ENCODE measurements at regions not wholly inside any gene's neighbourhood (a gene's known extent, or its start where the extent isn't known, plus 50 kb on each side); places are given as distances from the start of the nearest gene placed in this dataset.

- no peak overlapping the region for H3K4me2 ChIP-seq (ENCODE audit: low read depth, low read length, poor library complexity, severe bottlenecking)
- H3K27ac ChIP-seq (ENCODE audit: low read length): no peak overlapping the region
- H3K36me3 ChIP-seq (ENCODE audit: insufficient read depth, low read length): no peaks in the 10 kb centered on the region
- H3K4me1 ChIP-seq (ENCODE audit: low read length): peaks cover 10% of the 10 kb centered on the region
- H3K9me3 ChIP-seq (ENCODE audit: low read length): no peaks in the 10 kb centered on the region
- no peak overlapping the region for H2AFZ ChIP-seq (ENCODE audit: low read length)
- H4K20me1 ChIP-seq (ENCODE audit: insufficient read depth, low read depth, low read length): no peaks in the 10 kb centered on the region
- no peak overlapping the region for H3K9ac ChIP-seq (ENCODE audit: low read length)
- no peak overlapping the region for H3K4me3 ChIP-seq (ENCODE audit: low read length)
- no peaks in the 10 kb centered on the region for H3K79me2 ChIP-seq (ENCODE audit: low read length)
- no peaks in the 10 kb centered on the region for H3K27me3 ChIP-seq (ENCODE audit: low read length)
- H3K9me2 ChIP-seq (replicated peaks; ENCODE audit: insufficient read depth, low read length): no peaks in the 10 kb centered on the region
- no peak for DNase-seq
Observed at GRCh38 chr2:129754421-129754820, 225.0 kb upstream of the RAB6C start.

GRCh38 chr2:129754831-129755230, 224.6 kb upstream of the RAB6C start:
- no peak for DNase-seq

DNA sequence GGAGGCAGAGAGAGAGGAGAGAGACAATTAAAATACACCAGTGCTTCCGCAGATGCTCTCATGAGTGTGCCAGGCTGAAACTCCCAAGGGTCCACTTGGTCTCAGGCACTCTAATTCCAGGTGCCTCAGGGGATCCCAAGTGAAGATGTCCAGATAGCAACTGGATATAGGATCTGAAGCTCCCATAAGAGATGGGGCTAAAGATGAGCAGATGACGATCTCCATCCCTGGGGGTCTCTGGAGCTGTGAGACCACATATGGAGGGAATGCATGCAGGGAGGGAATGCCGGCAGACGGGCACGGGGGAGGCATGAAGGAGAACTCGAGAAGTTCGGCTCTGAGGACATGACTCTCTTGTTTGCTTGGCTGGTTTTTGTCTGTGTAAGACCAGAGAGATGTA, 223.7 kb upstream of the RAB6C start:
- Histone ChIP-seq H3K27ac (ENCODE audit: low read length) (no peak overlapping the region), H3K9ac (ENCODE audit: low read length) (no peak overlapping the region), H2AFZ (ENCODE audit: low read length) (no peak overlapping the region), H3K4me2 (ENCODE audit: low read depth, low read length, poor library complexity, severe bottlenecking) (no peak overlapping the region), H3K79me2 (ENCODE audit: low read length) (no peaks in the 10 kb centered on the region), H4K20me1 (ENCODE audit: insufficient read depth, low read depth, low read length) (no peaks in the 10 kb centered on the region), H3K9me2 (replicated peaks; ENCODE audit: insufficient read depth, low read length) (no peaks in the 10 kb centered on the region), H3K9me3 (ENCODE audit: low read length) (no peaks in the 10 kb centered on the region), H3K4me3 (ENCODE audit: low read length) (no peak overlapping the region), H3K27me3 (ENCODE audit: low read length) (no peaks in the 10 kb centered on the region), H3K4me1 (ENCODE audit: low read length) (peaks cover 8% of the 10 kb centered on the region), H3K36me3 (ENCODE audit: insufficient read depth, low read length) (no peaks in the 10 kb centered on the region)
- DNase-seq: no peak

More at GRCh38 chr2:129754831-129755230, 224.6 kb upstream of the RAB6C start:
- H4K20me1 ChIP-seq (ENCODE audit: insufficient read depth, low read depth, low read length): no peaks in the 10 kb centered on the region
- H3K36me3 ChIP-seq (ENCODE audit: insufficient read depth, low read length): no peaks in the 10 kb centered on the region
- H3K27ac ChIP-seq (ENCODE audit: low read length): no peak overlapping the region
- H2AFZ ChIP-seq (ENCODE audit: low read length): no peak overlapping the region
- H3K79me2 ChIP-seq (ENCODE audit: low read length): no peaks in the 10 kb centered on the region
- H3K4me2 ChIP-seq (ENCODE audit: low read depth, low read length, poor library complexity, severe bottlenecking): no peak overlapping the region
- no peaks in the 10 kb centered on the region for H3K27me3 ChIP-seq (ENCODE audit: low read length)
- H3K9me2 ChIP-seq (replicated peaks; ENCODE audit: insufficient read depth, low read length): no peaks in the 10 kb centered on the region
- no peak overlapping the region for H3K4me3 ChIP-seq (ENCODE audit: low read length)
- H3K9me3 ChIP-seq (ENCODE audit: low read length): no peaks in the 10 kb centered on the region
- H3K9ac ChIP-seq (ENCODE audit: low read length): no peak overlapping the region
- H3K4me1 ChIP-seq (ENCODE audit: low read length): peaks cover 10% of the 10 kb centered on the region

GRCh38 chr2:129756276-129756675, 223.2 kb upstream of the RAB6C start:
- H3K4me1 ChIP-seq (ENCODE audit: low read length): peaks cover 3% of the 10 kb centered on the region
- no peaks in the 10 kb centered on the region for H3K27me3 ChIP-seq (ENCODE audit: low read length)
- H3K36me3 ChIP-seq (ENCODE audit: insufficient read depth, low read length): no peaks in the 10 kb centered on the region
- no peak for DNase-seq
- no peaks in the 10 kb centered on the region for H4K20me1 ChIP-seq (ENCODE audit: insufficient read depth, low read depth, low read length)
- H3K9me3 ChIP-seq (ENCODE audit: low read length): no peaks in the 10 kb centered on the region
- no peak overlapping the region for H3K27ac ChIP-seq (ENCODE audit: low read length)
- no peak overlapping the region for H3K4me2 ChIP-seq (ENCODE audit: low read depth, low read length, poor library complexity, severe bottlenecking)
- no peaks in the 10 kb centered on the region for H3K9me2 ChIP-seq (replicated peaks; ENCODE audit: insufficient read depth, low read length)
- H2AFZ ChIP-seq (ENCODE audit: low read length): no peak overlapping the region
- H3K4me3 ChIP-seq (ENCODE audit: low read length): no peak overlapping the region
- H3K79me2 ChIP-seq (ENCODE audit: low read length): no peaks in the 10 kb centered on the region
- no peak overlapping the region for H3K9ac ChIP-seq (ENCODE audit: low read length)

GRCh38 chr2:129757366-129757914, 222.0 kb upstream of the RAB6C start:
- Histone ChIP-seq H3K27ac (ENCODE audit: low read length) (no peak overlapping the region), H3K9me3 (ENCODE audit: low read length) (no peaks in the 10 kb centered on the region), H3K9me2 (replicated peaks; ENCODE audit: insufficient read depth, low read length) (no peaks in the 10 kb centered on the region), H2AFZ (ENCODE audit: low read length) (no peak overlapping the region), H4K20me1 (ENCODE audit: insufficient read depth, low read depth, low read length) (no peaks in the 10 kb centered on the region), H3K36me3 (ENCODE audit: insufficient read depth, low read length) (no peaks in the 10 kb centered on the region), H3K27me3 (ENCODE audit: low read length) (no peaks in the 10 kb centered on the region), H3K9ac (ENCODE audit: low read length) (no peak overlapping the region), H3K4me2 (ENCODE audit: low read depth, low read length, poor library complexity, severe bottlenecking) (no peak overlapping the region), H3K4me1 (ENCODE audit: low read length) (no peaks in the 10 kb centered on the region), H3K4me3 (ENCODE audit: low read length) (no peak overlapping the region), H3K79me2 (ENCODE audit: low read length) (no peaks in the 10 kb centered on the region)
- no peak for DNase-seq

DNA sequence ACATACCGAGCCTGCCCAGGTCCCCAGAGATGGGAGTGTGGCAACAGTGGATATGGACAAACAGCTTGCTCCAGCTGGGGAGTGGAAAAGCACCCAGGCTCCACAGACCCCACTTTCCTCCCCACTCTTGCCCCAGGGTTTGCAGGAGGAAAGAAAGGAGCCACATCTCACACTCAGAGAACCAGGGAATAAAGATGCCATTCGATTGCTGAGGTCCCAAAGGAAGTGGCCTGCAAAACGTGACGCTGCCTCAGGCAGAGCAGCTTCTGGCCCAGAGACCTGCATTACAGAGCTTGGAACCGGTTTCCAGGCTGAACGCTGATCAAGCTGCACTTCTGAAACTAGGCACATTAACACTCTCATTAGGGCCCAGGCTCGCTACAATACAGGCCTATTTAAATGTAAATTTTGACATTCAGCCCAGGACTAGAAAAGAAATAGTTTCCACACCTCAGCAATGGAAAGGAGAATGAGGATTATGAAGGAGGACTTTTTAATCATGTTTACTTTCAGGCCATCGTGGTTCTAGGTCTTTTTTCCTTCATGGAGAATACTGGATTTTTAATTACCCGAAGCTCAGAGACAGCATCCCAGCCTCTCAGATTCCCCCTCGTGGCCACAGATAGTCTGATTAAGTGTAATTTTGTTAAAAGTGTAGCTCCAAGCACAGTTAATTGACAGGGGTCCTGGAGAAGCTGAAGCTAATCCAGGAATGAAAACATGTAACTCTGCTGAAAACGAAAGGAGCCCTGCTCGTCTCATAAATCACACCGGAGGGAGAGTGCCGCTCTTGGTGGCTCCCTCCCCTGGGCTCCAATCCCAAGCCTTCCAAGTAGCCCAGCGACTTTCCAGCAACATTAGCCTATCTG, 221.3 kb upstream of the RAB6C start:
- no peak overlapping the region for H2AFZ ChIP-seq (ENCODE audit: low read length)
- no peak overlapping the region for H3K4me3 ChIP-seq (ENCODE audit: low read length)
- DNase-seq: no peak
- no peaks in the 10 kb centered on the region for H3K27me3 ChIP-seq (ENCODE audit: low read length)
- H3K36me3 ChIP-seq (ENCODE audit: insufficient read depth, low read length): no peaks in the 10 kb centered on the region
- no peaks in the 10 kb centered on the region for H4K20me1 ChIP-seq (ENCODE audit: insufficient read depth, low read depth, low read length)
- H3K9me2 ChIP-seq (replicated peaks; ENCODE audit: insufficient read depth, low read length): no peaks in the 10 kb centered on the region
- H3K4me2 ChIP-seq (ENCODE audit: low read depth, low read length, poor library complexity, severe bottlenecking): no peak overlapping the region
- no peaks in the 10 kb centered on the region for H3K4me1 ChIP-seq (ENCODE audit: low read length)
- no peaks in the 10 kb centered on the region for H3K79me2 ChIP-seq (ENCODE audit: low read length)
- H3K9me3 ChIP-seq (ENCODE audit: low read length): no peaks in the 10 kb centered on the region
- H3K9ac ChIP-seq (ENCODE audit: low read length): no peak overlapping the region
- H3K27ac ChIP-seq (ENCODE audit: low read length): no peak overlapping the region

- Histone ChIP-seq H3K4me1 (ENCODE audit: low read length) (no peaks in the 10 kb centered on the region), H3K4me3 (ENCODE audit: low read length) (no peak overlapping the region), H3K9me2 (replicated peaks; ENCODE audit: insufficient read depth, low read length) (no peaks in the 10 kb centered on the region), H3K9ac (ENCODE audit: low read length) (no peak overlapping the region), H2AFZ (ENCODE audit: low read length) (no peak overlapping the region), H3K27ac (ENCODE audit: low read length) (no peak overlapping the region), H4K20me1 (ENCODE audit: insufficient read depth, low read depth, low read length) (no peaks in the 10 kb centered on the region), H3K4me2 (ENCODE audit: low read depth, low read length, poor library complexity, severe bottlenecking) (no peak overlapping the region), H3K79me2 (ENCODE audit: low read length) (no peaks in the 10 kb centered on the region), H3K9me3 (ENCODE audit: low read length) (no peaks in the 10 kb centered on the region), H3K27me3 (ENCODE audit: low read length) (no peaks in the 10 kb centered on the region), H3K36me3 (ENCODE audit: insufficient read depth, low read length) (no peaks in the 10 kb centered on the region)
- no peak for DNase-seq
Observed at GRCh38 chr2:129758784-129759471, 220.5 kb upstream of the RAB6C start.

- H3K9me2 ChIP-seq (replicated peaks; ENCODE audit: insufficient read depth, low read length): no peaks in the 10 kb centered on the region
- DNase-seq: no peak
- H3K4me2 ChIP-seq (ENCODE audit: low read depth, low read length, poor library complexity, severe bottlenecking): no peak overlapping the region
- no peak overlapping the region for H3K9ac ChIP-seq (ENCODE audit: low read length)
- no peak overlapping the region for H2AFZ ChIP-seq (ENCODE audit: low read length)
- H3K4me1 ChIP-seq (ENCODE audit: low read length): no peaks in the 10 kb centered on the region
- no peaks in the 10 kb centered on the region for H3K9me3 ChIP-seq (ENCODE audit: low read length)
- no peak overlapping the region for H3K27ac ChIP-seq (ENCODE audit: low read length)
- no peaks in the 10 kb centered on the region for H3K79me2 ChIP-seq (ENCODE audit: low read length)
- no peaks in the 10 kb centered on the region for H4K20me1 ChIP-seq (ENCODE audit: insufficient read depth, low read depth, low read length)
- H3K36me3 ChIP-seq (ENCODE audit: insufficient read depth, low read length): no peaks in the 10 kb centered on the region
- no peak overlapping the region for H3K4me3 ChIP-seq (ENCODE audit: low read length)
- no peaks in the 10 kb centered on the region for H3K27me3 ChIP-seq (ENCODE audit: low read length)
Observed at GRCh38 chr2:129759472-129760010, 219.9 kb upstream of the RAB6C start.
